ENCODE measurements at regions not wholly inside any gene's neighbourhood (a gene's known extent, or its start where the extent isn't known, plus 50 kb on each side); places are given as distances from the start of the nearest gene placed in this dataset.
A peak's percentile ranks its signal among the peaks of the same experiment; 100 is the strongest.

- Histone ChIP-seq H3K27ac (ENCODE audit: low read depth in 1 of 3, low read length in 2 of 3) (no peak overlapping the region), H3K36me3 (ENCODE audit: control insufficient read depth in 3 of 3, insufficient read depth in 2 of 3, low read depth in 1 of 3, low read length in 3 of 3) (no peaks in the 10 kb centered on the region), H3K27me3 (ENCODE audit: control insufficient read depth in 3 of 3, insufficient read depth in 3 of 3, low read length in 3 of 3) (no peaks in the 10 kb centered on the region), H3K4me3 (ENCODE audit: low read depth in 1 of 3, low read length in 3 of 3) (no peak overlapping the region), H3K4me1 (ENCODE audit: control insufficient read depth in 3 of 3, insufficient read depth in 2 of 3, low read depth in 1 of 3, low read length in 2 of 3) (no peaks in the 10 kb centered on the region), H3K9me3 (ENCODE audit: control insufficient read depth in 2 of 2, insufficient read depth in 1 of 2, low read depth in 1 of 2, low read length in 1 of 2) (no peaks in the 10 kb centered on the region)
- FAIRE-seq, result no peak
- no peak for DNase-seq
- WGBS, 3 donors, result 45 to 78% (median 61%) methylated on average over 3 of the region's 3 CpGs
Measured at GRCh38 chrX:107562482-107562881, 65.8 kb upstream of the PRPS1 start.

DNA sequence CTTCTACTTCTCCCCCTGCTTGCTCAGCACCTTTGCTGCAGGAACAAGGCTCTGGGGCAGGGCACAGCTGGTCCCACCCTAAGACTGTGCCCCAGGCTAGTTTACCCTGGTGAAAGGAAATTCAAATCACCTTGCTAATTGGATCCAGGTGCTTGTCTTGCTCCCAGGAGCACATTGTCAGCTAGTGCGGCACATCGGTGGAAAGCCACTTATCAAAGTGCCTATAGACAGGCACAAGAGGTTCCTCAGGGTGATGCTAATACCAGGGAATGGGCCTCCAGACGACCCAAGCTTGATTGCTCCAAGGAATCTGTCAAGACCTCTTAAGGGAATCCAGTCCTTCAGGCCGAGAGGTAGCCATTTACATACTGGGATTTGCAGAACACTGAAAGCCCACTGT, 64.5 kb upstream of the PRPS1 start:
- Histone ChIP-seq H3K36me3 (ENCODE audit: control insufficient read depth in 3 of 3, insufficient read depth in 2 of 3, low read depth in 1 of 3, low read length in 3 of 3) (no peaks in the 10 kb centered on the region), H3K27me3 (ENCODE audit: control insufficient read depth in 3 of 3, insufficient read depth in 3 of 3, low read length in 3 of 3) (no peaks in the 10 kb centered on the region), H3K4me1 (ENCODE audit: control insufficient read depth in 3 of 3, insufficient read depth in 2 of 3, low read depth in 1 of 3, low read length in 2 of 3) (no peaks in the 10 kb centered on the region), H3K9me3 (ENCODE audit: control insufficient read depth in 2 of 2, insufficient read depth in 1 of 2, low read depth in 1 of 2, low read length in 1 of 2) (no peaks in the 10 kb centered on the region), H3K27ac (ENCODE audit: low read depth in 1 of 3, low read length in 2 of 3) (no peak overlapping the region), H3K4me3 (ENCODE audit: low read depth in 1 of 3, low read length in 3 of 3) (no peak overlapping the region)
- DNase-seq (no peak), FAIRE-seq (no peak)
- WGBS, 3 donors, result 62 to 77% (median 75%) methylated on average over 4 of the region's 4 CpGs

DNA sequence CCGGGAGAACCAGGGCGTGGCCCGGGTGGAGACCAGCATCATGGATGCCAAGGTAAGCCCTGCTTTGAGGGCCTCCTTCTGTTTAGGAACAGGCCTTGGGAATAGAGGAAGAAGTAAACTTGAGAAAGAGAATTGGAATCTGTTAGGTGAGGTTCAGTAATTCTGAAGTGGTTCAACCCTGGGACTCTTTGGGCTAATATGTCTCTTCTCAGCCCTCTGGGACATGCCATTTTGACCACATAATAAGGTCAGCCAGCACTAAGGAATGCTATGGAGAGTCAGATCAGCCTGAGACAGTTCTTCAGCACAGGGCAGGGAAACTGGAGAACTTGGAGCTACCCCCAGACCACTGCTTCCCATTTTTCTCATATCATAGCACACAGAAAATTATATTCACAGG, 63.3 kb upstream of the PRPS1 start:
- WGBS, 3 donors, result 77 to 91% (median 81%) methylated on average over 3 of the region's 3 CpGs
- DNase-seq, result no peak
- Histone ChIP-seq H3K27ac (ENCODE audit: low read depth in 1 of 3, low read length in 2 of 3) (no peak overlapping the region), H3K9me3 (ENCODE audit: control insufficient read depth in 2 of 2, insufficient read depth in 1 of 2, low read depth in 1 of 2, low read length in 1 of 2) (no peaks in the 10 kb centered on the region), H3K4me1 (ENCODE audit: control insufficient read depth in 3 of 3, insufficient read depth in 2 of 3, low read depth in 1 of 3, low read length in 2 of 3) (no peaks in the 10 kb centered on the region), H3K36me3 (ENCODE audit: control insufficient read depth in 3 of 3, insufficient read depth in 2 of 3, low read depth in 1 of 3, low read length in 3 of 3) (no peaks in the 10 kb centered on the region), H3K27me3 (ENCODE audit: control insufficient read depth in 3 of 3, insufficient read depth in 3 of 3, low read length in 3 of 3) (no peaks in the 10 kb centered on the region), H3K4me3 (ENCODE audit: low read depth in 1 of 3, low read length in 3 of 3) (no peak overlapping the region)
- no peak for FAIRE-seq

GRCh38 chrX:107565931-107566603, 62.2 kb upstream of the PRPS1 start:
- no peaks in the 10 kb centered on the region for H3K27me3 ChIP-seq (ENCODE audit: control insufficient read depth in 3 of 3, insufficient read depth in 3 of 3, low read length in 3 of 3)
- peak; percentile 1 to 34 for DNase-seq
- H3K4me3 ChIP-seq (ENCODE audit: low read depth in 1 of 3, low read length in 3 of 3), result no peak overlapping the region
- no peak overlapping the region for H3K27ac ChIP-seq (ENCODE audit: low read depth in 1 of 3, low read length in 2 of 3)
- no peak for FAIRE-seq
- no peaks in the 10 kb centered on the region for H3K4me1 ChIP-seq (ENCODE audit: control insufficient read depth in 3 of 3, insufficient read depth in 2 of 3, low read depth in 1 of 3, low read length in 2 of 3)
- H3K9me3 ChIP-seq (ENCODE audit: control insufficient read depth in 2 of 2, insufficient read depth in 1 of 2, low read depth in 1 of 2, low read length in 1 of 2), result no peaks in the 10 kb centered on the region
- no peaks in the 10 kb centered on the region for H3K36me3 ChIP-seq (ENCODE audit: control insufficient read depth in 3 of 3, insufficient read depth in 2 of 3, low read depth in 1 of 3, low read length in 3 of 3)
- 47 to 61% (median 53%) methylated on average over 7 of the region's 7 CpGs for WGBS, 3 donors

- FAIRE-seq, result no peak
Measured at GRCh38 chrX:107566604-107567262, 61.6 kb upstream of the PRPS1 start.

GRCh38 chrX:107567370-107567769, 60.9 kb upstream of the PRPS1 start:
- no peak for FAIRE-seq
- Histone ChIP-seq H3K4me1 (ENCODE audit: control insufficient read depth in 3 of 3, insufficient read depth in 2 of 3, low read depth in 1 of 3, low read length in 2 of 3) (no peaks in the 10 kb centered on the region), H3K27me3 (ENCODE audit: control insufficient read depth in 3 of 3, insufficient read depth in 3 of 3, low read length in 3 of 3) (no peaks in the 10 kb centered on the region), H3K36me3 (ENCODE audit: control insufficient read depth in 3 of 3, insufficient read depth in 2 of 3, low read depth in 1 of 3, low read length in 3 of 3) (no peaks in the 10 kb centered on the region), H3K27ac (ENCODE audit: low read depth in 1 of 3, low read length in 2 of 3) (no peak overlapping the region), H3K4me3 (ENCODE audit: low read depth in 1 of 3, low read length in 3 of 3) (no peak overlapping the region), H3K9me3 (ENCODE audit: control insufficient read depth in 2 of 2, insufficient read depth in 1 of 2, low read depth in 1 of 2, low read length in 1 of 2) (no peaks in the 10 kb centered on the region)
- 44 to 49% (median 48%) methylated on average over 2 of the region's 2 CpGs for WGBS, 3 donors
- DNase-seq, result no peak

More at GRCh38 chrX:107566604-107567262, 61.6 kb upstream of the PRPS1 start:
- no peak for DNase-seq
- Histone ChIP-seq H3K9me3 (ENCODE audit: control insufficient read depth in 2 of 2, insufficient read depth in 1 of 2, low read depth in 1 of 2, low read length in 1 of 2) (no peaks in the 10 kb centered on the region), H3K27me3 (ENCODE audit: control insufficient read depth in 3 of 3, insufficient read depth in 3 of 3, low read length in 3 of 3) (no peaks in the 10 kb centered on the region), H3K27ac (ENCODE audit: low read depth in 1 of 3, low read length in 2 of 3) (no peak overlapping the region), H3K4me3 (ENCODE audit: low read depth in 1 of 3, low read length in 3 of 3) (no peak overlapping the region), H3K4me1 (ENCODE audit: control insufficient read depth in 3 of 3, insufficient read depth in 2 of 3, low read depth in 1 of 3, low read length in 2 of 3) (no peaks in the 10 kb centered on the region), H3K36me3 (ENCODE audit: control insufficient read depth in 3 of 3, insufficient read depth in 2 of 3, low read depth in 1 of 3, low read length in 3 of 3) (no peaks in the 10 kb centered on the region)
- WGBS, 3 donors, result 71 to 88% (median 78%) methylated on average over 2 of the region's 2 CpGs

DNA sequence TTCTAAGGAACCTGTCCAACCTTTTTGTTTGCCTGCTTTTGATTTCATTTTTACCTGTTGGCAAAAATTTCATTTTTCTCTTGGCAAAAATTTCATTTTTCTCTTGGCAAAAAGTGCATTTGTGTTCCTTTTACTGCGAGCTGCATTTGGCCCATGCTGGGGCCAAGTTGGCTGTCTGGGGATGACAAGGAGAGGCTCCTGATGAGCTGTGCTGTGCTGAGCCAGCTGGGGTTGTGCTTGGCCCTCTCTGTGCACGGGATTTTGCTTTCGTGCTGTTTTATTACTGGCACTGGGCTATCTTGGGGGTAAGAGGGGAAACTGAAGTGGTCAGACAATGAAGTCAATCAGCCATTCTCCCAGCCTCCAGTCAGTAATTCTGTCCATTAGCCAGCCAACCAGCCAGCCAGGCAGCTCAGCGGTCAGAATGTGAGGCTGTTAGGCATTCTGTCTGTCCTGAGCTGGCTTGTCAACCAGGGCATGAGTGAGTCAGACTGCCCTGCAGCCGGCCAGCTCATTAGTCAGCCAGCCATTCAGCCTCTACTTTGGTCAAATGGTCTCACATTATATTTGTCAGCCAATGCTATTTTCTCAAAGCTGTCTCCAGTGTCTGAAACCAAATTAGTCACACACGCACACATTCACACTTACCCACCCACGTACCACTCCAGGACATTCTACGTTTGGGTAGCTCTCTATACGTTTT, 56.9 kb upstream of the PRPS1 start:
- DNase-seq, result no peak
- H3K9me3 ChIP-seq (ENCODE audit: control insufficient read depth in 2 of 2, insufficient read depth in 1 of 2, low read depth in 1 of 2, low read length in 1 of 2), result no peaks in the 10 kb centered on the region
- 73 to 81% (median 76%) methylated on average over 9 of the region's 9 CpGs for WGBS, 3 donors
- no peaks in the 10 kb centered on the region for H3K27me3 ChIP-seq (ENCODE audit: control insufficient read depth in 3 of 3, insufficient read depth in 3 of 3, low read length in 3 of 3)
- no peak overlapping the region for H3K27ac ChIP-seq (ENCODE audit: low read depth in 1 of 3, low read length in 2 of 3)
- no peak overlapping the region for H3K4me3 ChIP-seq (ENCODE audit: low read depth in 1 of 3, low read length in 3 of 3)
- no peaks in the 10 kb centered on the region for H3K4me1 ChIP-seq (ENCODE audit: control insufficient read depth in 3 of 3, insufficient read depth in 2 of 3, low read depth in 1 of 3, low read length in 2 of 3)
- H3K36me3 ChIP-seq (ENCODE audit: control insufficient read depth in 3 of 3, insufficient read depth in 2 of 3, low read depth in 1 of 3, low read length in 3 of 3), result no peaks in the 10 kb centered on the region
- no peak for FAIRE-seq

GRCh38 chrX:107573016-107573415, 55.3 kb upstream of the PRPS1 start:
- Histone ChIP-seq H3K9me3 (ENCODE audit: control insufficient read depth in 2 of 2, insufficient read depth in 1 of 2, low read depth in 1 of 2, low read length in 1 of 2) (no peaks in the 10 kb centered on the region), H3K36me3 (ENCODE audit: control insufficient read depth in 3 of 3, insufficient read depth in 2 of 3, low read depth in 1 of 3, low read length in 3 of 3) (no peaks in the 10 kb centered on the region), H3K27me3 (ENCODE audit: control insufficient read depth in 3 of 3, insufficient read depth in 3 of 3, low read length in 3 of 3) (no peaks in the 10 kb centered on the region), H3K27ac (ENCODE audit: low read depth in 1 of 3, low read length in 2 of 3) (no peak overlapping the region), H3K4me1 (ENCODE audit: control insufficient read depth in 3 of 3, insufficient read depth in 2 of 3, low read depth in 1 of 3, low read length in 2 of 3) (no peaks in the 10 kb centered on the region), H3K4me3 (ENCODE audit: low read depth in 1 of 3, low read length in 3 of 3) (no peak overlapping the region)
- DNase-seq (no peak), FAIRE-seq (no peak)
- WGBS, 3 donors, result 79 to 92% (median 92%) methylated on average over 7 of the region's 7 CpGs

Data from small intestine (tissue), 7 donors.